ENCODE measurements at regions not wholly inside any gene's neighbourhood (a gene's known extent, or its start where the extent isn't known, plus 50 kb on each side); places are given as distances from the start of the nearest gene placed in this dataset.
A peak's percentile ranks its signal among the peaks of the same experiment; 100 is the strongest.

GRCh38 chr21:27158967-27159366 is 192.1 kb upstream of the ADAMTS5 start:
- Histone ChIP-seq H3K4me1 (ENCODE audit: low read depth) (no peaks in the 10 kb centered on the region), H3K27me3 (no peaks in the 10 kb centered on the region), H3K9me3 (ENCODE audit: low read depth) (no peaks in the 10 kb centered on the region), H3K36me3 (no peaks in the 10 kb centered on the region), H3K27ac (no peak overlapping the region), H3K4me3 (no peak overlapping the region)
- TF ChIP-seq, protein P1, sequence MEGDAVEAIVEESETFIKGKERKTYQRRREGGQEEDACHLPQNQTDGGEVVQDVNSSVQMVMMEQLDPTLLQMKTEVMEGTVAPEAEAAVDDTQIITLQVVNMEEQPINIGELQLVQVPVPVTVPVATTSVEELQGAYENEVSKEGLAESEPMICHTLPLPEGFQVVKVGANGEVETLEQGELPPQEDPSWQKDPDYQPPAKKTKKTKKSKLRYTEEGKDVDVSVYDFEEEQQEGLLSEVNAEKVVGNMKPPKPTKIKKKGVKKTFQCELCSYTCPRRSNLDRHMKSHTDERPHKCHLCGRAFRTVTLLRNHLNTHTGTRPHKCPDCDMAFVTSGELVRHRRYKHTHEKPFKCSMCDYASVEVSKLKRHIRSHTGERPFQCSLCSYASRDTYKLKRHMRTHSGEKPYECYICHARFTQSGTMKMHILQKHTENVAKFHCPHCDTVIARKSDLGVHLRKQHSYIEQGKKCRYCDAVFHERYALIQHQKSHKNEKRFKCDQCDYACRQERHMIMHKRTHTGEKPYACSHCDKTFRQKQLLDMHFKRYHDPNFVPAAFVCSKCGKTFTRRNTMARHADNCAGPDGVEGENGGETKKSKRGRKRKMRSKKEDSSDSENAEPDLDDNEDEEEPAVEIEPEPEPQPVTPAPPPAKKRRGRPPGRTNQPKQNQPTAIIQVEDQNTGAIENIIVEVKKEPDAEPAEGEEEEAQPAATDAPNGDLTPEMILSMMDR (IDR thresholded peaks at IDR 0.05; ENCODE audit: low read depth, low read length) = no peak
- DNase-seq (ENCODE audit: low read depth in 1 of 2, low spot score in 1 of 2) = no peak

DNA sequence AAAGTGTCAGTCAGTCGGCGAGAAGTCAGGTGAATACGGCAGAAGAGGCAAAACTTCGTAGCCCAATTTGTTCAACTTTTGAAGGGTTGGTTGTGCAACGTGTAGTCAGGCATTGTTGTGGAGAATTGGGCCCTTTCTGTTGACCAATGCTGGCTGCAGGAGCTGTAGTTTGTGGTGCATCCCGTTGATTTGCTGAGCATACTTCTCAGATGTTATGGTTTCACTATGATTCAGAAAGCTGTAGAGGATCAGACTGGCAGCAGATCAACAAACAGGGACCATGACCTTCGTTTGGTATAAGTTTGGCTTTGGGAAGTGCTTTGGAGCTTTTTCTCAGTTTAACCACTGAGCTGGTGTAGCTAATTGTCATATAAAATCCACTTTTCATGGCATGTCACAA is 190.2 kb upstream of the ADAMTS5 start:
- Histone ChIP-seq H3K27me3 (no peaks in the 10 kb centered on the region), H3K4me3 (no peak overlapping the region), H3K36me3 (no peaks in the 10 kb centered on the region), H3K4me1 (ENCODE audit: low read depth) (no peaks in the 10 kb centered on the region), H3K27ac (no peak overlapping the region), H3K9me3 (ENCODE audit: low read depth) (no peaks in the 10 kb centered on the region)
- DNase-seq (ENCODE audit: low read depth in 1 of 2, low spot score in 1 of 2) = no peak
- TF ChIP-seq, protein P1 (IDR thresholded peaks at IDR 0.05; ENCODE audit: low read depth, low read length) = no peak

DNA sequence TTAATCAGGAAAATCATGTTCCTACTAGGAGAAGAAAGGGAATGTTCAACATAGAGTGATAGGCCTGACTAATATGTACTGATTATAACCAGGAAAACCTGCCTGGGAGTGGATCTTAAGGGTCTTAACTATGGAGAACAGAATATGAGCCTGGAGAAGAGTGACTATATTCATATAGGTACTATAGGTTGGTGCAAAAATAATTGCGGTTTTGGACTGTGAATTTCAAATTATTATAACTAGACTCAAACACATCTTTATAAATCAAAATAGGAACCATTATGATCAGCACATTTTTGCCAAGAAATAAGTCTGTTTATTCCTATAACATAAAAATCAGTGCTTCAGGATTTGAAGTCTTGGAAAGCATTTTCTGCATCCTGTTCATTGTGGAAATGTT is 189.8 kb upstream of the ADAMTS5 start:
- DNase-seq (ENCODE audit: low read depth in 1 of 2, low spot score in 1 of 2) = no peak
- no peaks in the 10 kb centered on the region for H3K36me3 ChIP-seq
- H3K27me3 ChIP-seq = no peaks in the 10 kb centered on the region
- no peaks in the 10 kb centered on the region for H3K9me3 ChIP-seq (ENCODE audit: low read depth)
- no peaks in the 10 kb centered on the region for H3K4me1 ChIP-seq (ENCODE audit: low read depth)
- H3K27ac ChIP-seq = no peak overlapping the region
- H3K4me3 ChIP-seq = no peak overlapping the region
- TF ChIP-seq, protein P1 (IDR thresholded peaks at IDR 0.05; ENCODE audit: low read depth, low read length) = no peak

DNA sequence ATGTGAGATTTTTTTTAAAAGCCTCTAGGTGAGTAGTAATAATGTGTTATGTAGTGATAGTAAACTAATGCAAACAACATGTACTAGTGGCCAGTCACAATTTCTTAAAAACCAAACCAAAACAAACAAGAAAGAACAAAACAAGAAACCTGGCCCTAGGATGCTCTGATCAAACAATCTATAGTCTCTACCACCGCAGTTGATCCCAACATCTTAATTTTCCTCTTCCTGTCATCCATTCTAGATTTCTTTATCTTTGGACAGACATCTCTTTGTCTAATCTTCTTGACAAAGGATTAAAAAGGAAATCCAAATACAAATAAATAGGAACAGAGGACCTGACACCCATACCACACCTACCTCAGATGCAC is 188.2 kb upstream of the ADAMTS5 start:
- Histone ChIP-seq H3K4me3 (no peak overlapping the region), H3K36me3 (no peaks in the 10 kb centered on the region), H3K4me1 (ENCODE audit: low read depth) (no peaks in the 10 kb centered on the region), H3K27me3 (no peaks in the 10 kb centered on the region), H3K27ac (no peak overlapping the region), H3K9me3 (ENCODE audit: low read depth) (no peaks in the 10 kb centered on the region)
- TF ChIP-seq, protein P1 (IDR thresholded peaks at IDR 0.05; ENCODE audit: low read depth, low read length) = no peak
- DNase-seq (ENCODE audit: low read depth in 1 of 2, low spot score in 1 of 2) = no peak

DNA sequence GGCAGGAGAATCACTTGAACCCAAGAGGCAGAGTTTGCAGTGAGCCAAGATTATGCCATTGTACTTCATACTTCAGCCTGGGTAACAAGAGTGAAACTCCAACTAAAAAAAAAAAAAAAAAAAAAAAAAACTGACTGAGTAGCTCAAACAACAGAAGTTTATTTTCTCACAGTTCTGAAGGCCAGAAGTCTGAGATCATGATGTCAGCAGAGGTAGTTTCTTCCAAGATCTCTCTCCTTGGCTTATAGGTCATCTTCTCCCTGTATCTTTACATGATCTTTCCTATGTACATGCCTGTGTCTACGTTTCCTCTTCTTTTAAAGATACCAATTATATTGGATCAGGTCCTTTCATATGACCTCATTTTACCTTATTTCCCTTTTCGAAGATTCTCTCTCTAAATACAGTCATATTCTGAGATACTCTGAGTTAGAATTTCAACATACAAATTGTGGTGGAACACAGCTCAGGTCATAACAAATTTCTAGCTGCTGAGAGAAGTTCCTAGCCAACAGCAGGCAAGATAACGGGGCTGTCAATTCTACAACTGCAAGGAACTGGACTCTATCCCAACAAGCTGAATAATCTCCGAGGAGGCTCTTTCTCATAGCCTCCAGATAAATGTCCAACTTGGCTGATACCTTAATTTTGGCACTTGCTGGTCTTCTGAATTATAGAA is 187.7 kb upstream of the ADAMTS5 start:
- Histone ChIP-seq H3K36me3 (no peaks in the 10 kb centered on the region), H3K27me3 (no peaks in the 10 kb centered on the region), H3K9me3 (ENCODE audit: low read depth) (no peaks in the 10 kb centered on the region), H3K4me3 (no peak overlapping the region), H3K4me1 (ENCODE audit: low read depth) (no peaks in the 10 kb centered on the region), H3K27ac (no peak overlapping the region)
- TF ChIP-seq, protein P1 (IDR thresholded peaks at IDR 0.05; ENCODE audit: low read depth, low read length) = no peak
- DNase-seq (ENCODE audit: low read depth in 1 of 2, low spot score in 1 of 2) = peak in 1 of 2 donors; percentile 80
